Ovary (tissue), 3 donors: ENCODE measurements at regions not wholly inside any gene's neighbourhood (a gene's known extent, or its start where the extent isn't known, plus 50 kb on each side); places are given as distances from the start of the nearest gene placed in this dataset.
"Not testable (repeated sequence)": the region's sequence is repeated elsewhere in the genome, so short reads cannot be mapped to it uniquely, and the experiment has no call there.

Experiments
- EP300 ChIP-seq: sonication (generic); formaldehyde crosslinking; IDR thresholded peaks from one replicate; pipeline ENCODE4 v1.6.1; 2017; ENCODE audit warnings: antibody characterized with exemption
- POLR2A ChIP-seq: fragments of 450-650 bp; IDR thresholded peaks from one replicate; pipeline ENCODE4 v1.6.1; 2017; ENCODE audit warnings: antibody characterized with exemption, mild to moderate bottlenecking, moderate library complexity
- TF ChIP-seq, protein P1 (sequence below), 3 donors: fragments of 450-650 bp in 2 of 3; fragments of 200-600 bp in 1 of 3; IDR thresholded peaks; one replicate each; pipeline versions ENCODE4 v1.5.1 to v1.8.0; 2016 to 2022; ENCODE audit warnings: antibody characterized with exemption in 3 of 3, mild to moderate bottlenecking in 1 of 3
- donor health status: DM: no; HTN: no; CAD: no.

DNA sequence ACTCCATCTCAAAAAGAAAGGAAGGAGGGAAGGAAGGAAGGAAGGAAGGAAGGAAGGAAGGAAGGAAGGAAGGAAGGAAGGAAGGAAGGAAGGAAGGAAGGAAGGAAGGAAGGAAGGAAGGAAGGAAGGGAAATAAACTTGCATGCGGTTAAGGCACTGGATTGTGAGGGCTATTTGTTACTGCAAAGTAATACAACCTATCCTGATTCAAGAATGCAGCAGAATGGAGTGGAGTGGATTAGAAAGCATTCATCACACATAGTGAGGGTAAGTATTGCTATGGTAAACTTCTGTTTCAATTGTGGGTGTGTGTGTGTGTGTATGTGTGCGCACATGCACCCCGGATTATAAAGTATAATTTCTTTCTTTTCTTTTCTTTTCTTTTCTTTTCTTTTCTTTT lies 344.8 kb upstream of the C16orf82 start:
- TF ChIP-seq, protein P1, sequence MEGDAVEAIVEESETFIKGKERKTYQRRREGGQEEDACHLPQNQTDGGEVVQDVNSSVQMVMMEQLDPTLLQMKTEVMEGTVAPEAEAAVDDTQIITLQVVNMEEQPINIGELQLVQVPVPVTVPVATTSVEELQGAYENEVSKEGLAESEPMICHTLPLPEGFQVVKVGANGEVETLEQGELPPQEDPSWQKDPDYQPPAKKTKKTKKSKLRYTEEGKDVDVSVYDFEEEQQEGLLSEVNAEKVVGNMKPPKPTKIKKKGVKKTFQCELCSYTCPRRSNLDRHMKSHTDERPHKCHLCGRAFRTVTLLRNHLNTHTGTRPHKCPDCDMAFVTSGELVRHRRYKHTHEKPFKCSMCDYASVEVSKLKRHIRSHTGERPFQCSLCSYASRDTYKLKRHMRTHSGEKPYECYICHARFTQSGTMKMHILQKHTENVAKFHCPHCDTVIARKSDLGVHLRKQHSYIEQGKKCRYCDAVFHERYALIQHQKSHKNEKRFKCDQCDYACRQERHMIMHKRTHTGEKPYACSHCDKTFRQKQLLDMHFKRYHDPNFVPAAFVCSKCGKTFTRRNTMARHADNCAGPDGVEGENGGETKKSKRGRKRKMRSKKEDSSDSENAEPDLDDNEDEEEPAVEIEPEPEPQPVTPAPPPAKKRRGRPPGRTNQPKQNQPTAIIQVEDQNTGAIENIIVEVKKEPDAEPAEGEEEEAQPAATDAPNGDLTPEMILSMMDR (IDR thresholded peaks at IDR 0.05), result not testable (repeated sequence)
- TF ChIP-seq POLR2A, EP300: not testable (repeated sequence)
